Adrenal gland (tissue), 9 donors: ENCODE measurements at regions not wholly inside any gene's neighbourhood (a gene's known extent, or its start where the extent isn't known, plus 50 kb on each side); places are given as distances from the start of the nearest gene placed in this dataset.

ENCODE experiments used
- DNase-seq, 7 donors: peaks; one replicate each; pipeline ENCODE4 v3.0.0-alpha.2; 2019 to 2020
- H3K27ac ChIP-seq, 5 donors: fragments of 200-600 bp; sonication (generic) in 4 of 5; 1 replicate in 3 of 5; 2 replicates in 2 of 5; pipeline versions ENCODE4 v1.5.1 to v1.8.0; 2016 to 2020; ENCODE audit warnings: mild to moderate bottlenecking in 1 of 5
- H3K27me3 ChIP-seq: fragments of 200-600 bp; 2 replicates; pipeline ENCODE4 v1.8.0; 2021
- H3K36me3 ChIP-seq, 2 donors: fragments of 200-600 bp; replicated peaks in 1 of 2; 1 replicate in 1 of 2; 2 replicates in 1 of 2; pipeline versions ENCODE4 v1.5.1 to v1.8.0; 2018 to 2022
- H3K4me1 ChIP-seq, 2 donors: fragments of 200-600 bp; replicated peaks in 1 of 2; 1 replicate in 1 of 2; 2 replicates in 1 of 2; pipeline versions ENCODE4 v1.5.1 to v1.8.0; 2018 to 2021
- H3K4me3 ChIP-seq, 4 donors: fragments of 200-600 bp; sonication (generic) in 3 of 4; one replicate each; pipeline ENCODE4 v1.5.1; 2016 to 2018
- H3K9me3 ChIP-seq, 3 donors: fragments of 200-600 bp; sonication (generic) in 1 of 3; replicated peaks in 1 of 3; 1 replicate in 2 of 3; 2 replicates in 1 of 3; pipeline versions ENCODE4 v1.5.1 to v1.8.0; 2016 to 2021
- CTCF ChIP-seq, 6 experiments: fragments of 450-650 bp in 4 of 6; fragments of 200-600 bp in 2 of 6; sonication (generic) in 1 of 6; IDR thresholded peaks; 1 replicate in 5 of 6; 2 replicates in 1 of 6; pipeline versions ENCODE4 v1.5.1 to v1.8.0; 2016 to 2021; ENCODE audit warnings: antibody characterized with exemption in 6 of 6, mild to moderate bottlenecking in 2 of 6, moderate library complexity in 1 of 6
- POLR2A ChIP-seq, 2 donors: fragments of 450-650 bp; IDR thresholded peaks; one replicate each; pipeline ENCODE4 v1.6.1; 2017; ENCODE audit warnings: antibody characterized with exemption in 2 of 2, mild to moderate bottlenecking in 2 of 2, moderate library complexity in 1 of 2
- WGBS, 4 donors: extraction: QIAGEN DNeasy Blood & Tissue Kit in 2 of 4; methylation state at CpG; one replicate each; pipeline versions ENCODE4 v1.1.5 to v1.1.7; 2013 to 2017; 5-methylcytosine and 5-hydroxymethylcytosine counted together
- intact Hi-C, 2 donors: fragments of 100-400 bp; cut with DNase I; formaldehyde crosslinking; loops; one replicate each; pipeline versions ENCODE4 v1.14.1 to v1.15.0; 2022 to 2023
- donor health status: healthy with polysubstance abuse.
- donor health status: Bipolar disorder and iron deficiency.
- donor health status: DM: yes; HTN: yes; CAD: no.
- donor health status: DM: no; HTN: no; CAD: no.
- donor health status: DM: no; HTN: no; CAD: no.

- WGBS, 4 donors, result 81 to 89% (median 83%) methylated on average over 3 of the region's 3 CpGs
- no peaks in the 10 kb centered on the region for H3K9me3 ChIP-seq
- no peak for TF ChIP-seq CTCF (IDR thresholded peaks at IDR 0.05)
- no peak for TF ChIP-seq POLR2A (IDR thresholded peaks at IDR 0.05)
- no peak overlapping the region for H3K27ac ChIP-seq
- intact Hi-C loops, result no loop called here
- no peaks in the 10 kb centered on the region for H3K36me3 ChIP-seq
- no peak overlapping the region for H3K4me3 ChIP-seq
- no peaks in the 10 kb centered on the region for H3K27me3 ChIP-seq
- DNase-seq, result no peak
- H3K4me1 ChIP-seq, result peaks cover 0 to 7% of the 10 kb centered on the region in 2 donors
These were observed 162.3 kb downstream of the HAUS1 start for GRCh38 chr18:46266473-46266872.

GRCh38 chr18:46268671-46269070 lies 164.5 kb downstream of the HAUS1 start:
- no peaks in the 10 kb centered on the region for H3K9me3 ChIP-seq
- peaks cover 0 to 7% of the 10 kb centered on the region in 2 donors for H3K4me1 ChIP-seq
- no peaks in the 10 kb centered on the region for H3K36me3 ChIP-seq
- H3K27me3 ChIP-seq, result no peaks in the 10 kb centered on the region
- intact Hi-C loops, result no loop called here
- WGBS, 4 donors, result 80 to 92% (median 88%) methylated on average over 2 of the region's 2 CpGs
- H3K4me3 ChIP-seq, result no peak overlapping the region
- TF ChIP-seq POLR2A (IDR thresholded peaks at IDR 0.05) (no peak), CTCF (IDR thresholded peaks at IDR 0.05) (no peak)
- H3K27ac ChIP-seq, result no peak overlapping the region
- no peak for DNase-seq

- intact Hi-C loops, result no loop called here
- H3K36me3 ChIP-seq, result no peaks in the 10 kb centered on the region
- no peak for TF ChIP-seq POLR2A (IDR thresholded peaks at IDR 0.05)
- TF ChIP-seq CTCF (IDR thresholded peaks at IDR 0.05), result no peak
- no peak overlapping the region for H3K27ac ChIP-seq
- DNase-seq, result no peak
- no peaks in the 10 kb centered on the region for H3K27me3 ChIP-seq
- H3K4me3 ChIP-seq, result no peak overlapping the region
- 45 to 59% (median 55%) methylated on average over 1 of the region's 1 CpG for WGBS, 4 donors
- no peaks in the 10 kb centered on the region for H3K9me3 ChIP-seq
- peaks cover 0 to 7% of the 10 kb centered on the region in 2 donors for H3K4me1 ChIP-seq
These were observed 165.1 kb downstream of the HAUS1 start for GRCh38 chr18:46269275-46269674.

- H3K4me1 ChIP-seq, result peaks cover 0 to 4% of the 10 kb centered on the region in 2 donors
- no peak overlapping the region for H3K4me3 ChIP-seq
- WGBS, 4 donors, result 85 to 94% (median 93%) methylated on average over 2 of the region's 2 CpGs
- no peak overlapping the region for H3K27ac ChIP-seq
- TF ChIP-seq POLR2A (IDR thresholded peaks at IDR 0.05) (no peak), CTCF (IDR thresholded peaks at IDR 0.05) (no peak)
- H3K36me3 ChIP-seq, result no peaks in the 10 kb centered on the region
- no peaks in the 10 kb centered on the region for H3K9me3 ChIP-seq
- intact Hi-C loops, result loop anchor here in 1 of 2 donors (10.0 kb wide), 1 partner anchor 97 kb away; a partner anchor contains a TSS
- no peaks in the 10 kb centered on the region for H3K27me3 ChIP-seq
- no peak for DNase-seq
These were observed 167.3 kb downstream of the HAUS1 start for GRCh38 chr18:46271488-46271887.
